H9 (cell line): ENCODE measurements at regions not wholly inside any gene's neighbourhood (a gene's known extent, or its start where the extent isn't known, plus 50 kb on each side); places are given as distances from the start of the nearest gene placed in this dataset.

ENCODE experiments used
- DNase-seq: peaks from one replicate; pipeline ENCODE4 v3.0.0-alpha.2; 2017
- H2AFZ ChIP-seq: one replicate; pipeline ENCODE4 v1.6.1; 2013; ENCODE audit warnings: mild to moderate bottlenecking, low read length, control low read depth, moderate library complexity
- H2AK5ac ChIP-seq: 2 replicates; pipeline ENCODE4 v1.6.1; 2013; ENCODE audit warnings: low read length, control low read depth, mixed read lengths; ENCODE audit not compliant: insufficient read length
- H2BK120ac ChIP-seq: one replicate; pipeline ENCODE4 v1.6.1; 2013; ENCODE audit warnings: low read depth, mild to moderate bottlenecking, low read length, control low read depth, inconsistent platforms; ENCODE audit not compliant: poor library complexity, severe bottlenecking
- H2BK12ac ChIP-seq: 2 replicates; pipeline ENCODE4 v1.6.1; 2013; ENCODE audit warnings: low read length, control low read depth, mixed read lengths, low read depth; ENCODE audit not compliant: insufficient read length
- H2BK15ac ChIP-seq: 2 replicates; pipeline ENCODE4 v1.6.1; 2013; ENCODE audit warnings: low read depth, low read length, control low read depth
- H2BK20ac ChIP-seq: one replicate; pipeline ENCODE4 v1.6.1; 2013; ENCODE audit warnings: low read depth, mild to moderate bottlenecking, low read length, control low read depth, inconsistent platforms; ENCODE audit not compliant: poor library complexity, severe bottlenecking
- H2BK5ac ChIP-seq: 2 replicates; pipeline ENCODE4 v1.6.1; 2013; ENCODE audit warnings: low read length, control low read depth, mixed read lengths; ENCODE audit not compliant: insufficient read length
- H3K14ac ChIP-seq: 2 replicates; pipeline ENCODE4 v1.6.1; 2013; ENCODE audit warnings: low read length, control low read depth; ENCODE audit not compliant: insufficient read depth
- H3K18ac ChIP-seq: 2 replicates; pipeline ENCODE4 v1.6.1; 2013; ENCODE audit warnings: low read depth, mild to moderate bottlenecking, mixed read lengths, low read length, control low read depth; ENCODE audit not compliant: insufficient read length
- H3K23ac ChIP-seq: 2 replicates; pipeline ENCODE4 v1.6.1; 2013; ENCODE audit warnings: low read length, control low read depth, mixed read lengths, low read depth; ENCODE audit not compliant: insufficient read length
- H3K23me2 ChIP-seq: 2 replicates; pipeline ENCODE4 v1.6.1; 2013; ENCODE audit warnings: low read depth, mild to moderate bottlenecking, mixed read lengths, low read length, control low read depth; ENCODE audit not compliant: insufficient read length, poor library complexity, severe bottlenecking
- H3K27ac ChIP-seq: 2 replicates; pipeline ENCODE4 v1.5.1; 2013; ENCODE audit warnings: low read length, control low read depth, mixed read lengths, low read depth; ENCODE audit not compliant: insufficient read length
- H3K27me3 ChIP-seq: 2 replicates; pipeline ENCODE4 v1.6.1; 2013; ENCODE audit warnings: low read length, control low read depth, inconsistent platforms; ENCODE audit not compliant: insufficient read depth
- H3K4ac ChIP-seq: 2 replicates; pipeline ENCODE4 v1.6.1; 2013; ENCODE audit warnings: low read depth, mild to moderate bottlenecking, control low read depth, inconsistent platforms, low read length, moderate library complexity
- H3K4me1 ChIP-seq: 2 replicates; pipeline ENCODE4 v1.6.1; 2013; ENCODE audit warnings: low read length, control low read depth, inconsistent platforms; ENCODE audit not compliant: insufficient read depth
- H3K4me2 ChIP-seq: 2 replicates; pipeline ENCODE4 v1.6.1; 2013; ENCODE audit warnings: low read length, control low read depth, mixed read lengths; ENCODE audit not compliant: insufficient read length, insufficient read depth
- H3K56ac ChIP-seq: 2 replicates; pipeline ENCODE4 v1.6.1; 2013; ENCODE audit warnings: low read depth, mild to moderate bottlenecking, mixed read lengths, low read length, control low read depth; ENCODE audit not compliant: insufficient read length
- H3K79me1 ChIP-seq: 2 replicates; pipeline ENCODE4 v1.6.1; 2013; ENCODE audit warnings: low read depth, mild to moderate bottlenecking, moderate library complexity, low read length, control low read depth, inconsistent platforms; ENCODE audit not compliant: insufficient read depth, poor library complexity, severe bottlenecking
- H3K79me2 ChIP-seq: 2 replicates; pipeline ENCODE4 v1.6.1; 2013; ENCODE audit warnings: low read length, control low read depth, inconsistent platforms; ENCODE audit not compliant: insufficient read depth
- H3K9ac ChIP-seq: 2 replicates; pipeline ENCODE4 v1.6.1; 2013; ENCODE audit warnings: low read length, control low read depth, mixed read lengths; ENCODE audit not compliant: insufficient read length; ENCODE audit errors: extremely low read depth
- H3K9me3 ChIP-seq: one replicate; pipeline ENCODE4 v1.6.1; 2013; ENCODE audit warnings: low read depth, low read length, inconsistent platforms; ENCODE audit not compliant: control insufficient read depth
- H3T11ph ChIP-seq: one replicate; pipeline ENCODE4 v1.6.1; 2013; ENCODE audit warnings: mild to moderate bottlenecking, low read length, control low read depth, inconsistent platforms
- H4K20me1 ChIP-seq: one replicate; pipeline ENCODE4 v1.6.1; 2013; ENCODE audit not compliant: control insufficient read depth, insufficient read length, insufficient read depth
- H4K5ac ChIP-seq: 2 replicates; pipeline ENCODE4 v1.6.1; 2013; ENCODE audit warnings: low read depth, mild to moderate bottlenecking, mixed read lengths, low read length, control low read depth; ENCODE audit not compliant: insufficient read length
- H4K8ac ChIP-seq: replicated peaks from 2 replicates; pipeline ENCODE4 v1.6.1; 2013; ENCODE audit warnings: low read length, control low read depth, mixed read lengths, low read depth; ENCODE audit not compliant: insufficient read length
- H4K91ac ChIP-seq: 2 replicates; pipeline ENCODE4 v1.6.1; 2013; ENCODE audit warnings: low read depth, mild to moderate bottlenecking, moderate library complexity, mixed read lengths, low read length, control low read depth; ENCODE audit not compliant: insufficient read length
- H3K27ac Mint-ChIP-seq, 3 experiments: 2 replicates in 2 of 3; 3 replicates in 1 of 3; pipeline ENCODE4 v1.8.0; 2020 to 2021; ENCODE audit warnings: mixed read lengths in 3 of 3, mild to moderate bottlenecking in 1 of 3, moderate library complexity in 1 of 3
- H3K27me3 Mint-ChIP-seq: 2 replicates; pipeline ENCODE4 v1.8.0; 2021; ENCODE audit warnings: low read depth, mild to moderate bottlenecking, moderate library complexity, mixed read lengths
- H3K36me3 Mint-ChIP-seq, 3 experiments: 2 replicates in 2 of 3; 3 replicates in 1 of 3; pipeline ENCODE4 v1.8.0; 2020 to 2021; ENCODE audit warnings: low read depth in 3 of 3, mixed read lengths in 3 of 3; ENCODE audit not compliant: insufficient read depth in 1 of 3
- H3K4me1 Mint-ChIP-seq, 2 experiments: 2 replicates each; pipeline ENCODE4 v1.8.0; 2020; ENCODE audit warnings: mixed read lengths in 2 of 2
- H3K4me3 Mint-ChIP-seq, 2 experiments: 2 replicates in 1 of 2; 3 replicates in 1 of 2; pipeline ENCODE4 v1.8.0; 2020 to 2021; ENCODE audit warnings: mild to moderate bottlenecking in 2 of 2, mixed read lengths in 2 of 2, moderate library complexity in 1 of 2
- H3K9me3 Mint-ChIP-seq, 2 experiments: 2 replicates in 1 of 2; 3 replicates in 1 of 2; pipeline ENCODE4 v1.8.0; 2020; ENCODE audit warnings: mild to moderate bottlenecking in 2 of 2, mixed read lengths in 2 of 2, moderate library complexity in 1 of 2
- CTCF ChIP-seq: fragments of 200-600 bp; sonication (generic); conservative IDR thresholded peaks from 3 replicates; pipeline ENCODE4 v1.8.0; 2021; ENCODE audit warnings: antibody characterized with exemption, mild to moderate bottlenecking
- WGBS: extraction: QIAGEN DNeasy Blood & Tissue Kit; methylation state at CpG from one replicate; pipeline ENCODE4 v1.1.7; 2013; ENCODE audit warnings: missing lambda C conversion rate, low lambda C conversion rate, mixed read lengths; ENCODE audit not compliant: insufficient read length; ENCODE audit errors: extremely low coverage; 5-methylcytosine and 5-hydroxymethylcytosine counted together

DNA sequence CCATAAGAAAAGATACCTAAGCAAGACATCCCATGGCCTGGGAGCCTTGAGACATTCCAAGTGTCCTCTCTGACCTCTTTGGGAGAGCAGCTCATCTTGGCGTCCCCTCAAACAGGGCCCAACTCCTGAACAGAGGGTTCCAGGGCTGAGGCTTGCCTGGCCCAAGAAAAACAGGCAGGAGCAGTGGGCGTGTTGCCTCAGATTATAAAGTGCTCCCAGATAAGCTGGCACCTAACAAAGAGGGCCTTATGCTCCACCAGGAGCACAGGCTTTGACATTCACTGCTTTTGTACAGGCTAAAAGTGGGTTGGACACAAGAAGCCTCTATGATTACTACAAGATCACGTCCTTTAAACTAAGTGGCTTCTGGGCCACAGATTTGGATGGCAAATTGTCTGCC is 193.1 kb downstream of the FGFR2 start:
- H2BK20ac ChIP-seq, result no peak overlapping the region
- Mint-ChIP-seq H3K4me1 (peaks cover 3 to 6% of the 10 kb centered on the region in 2 experiments; a peak in 3 of 4 replicates), H3K36me3 (no peaks in the 10 kb centered on the region), H3K27ac (no peak overlapping the region), H3K9me3 (no peaks in the 10 kb centered on the region), H3K27me3 (no peaks in the 10 kb centered on the region), H3K4me3 (no peak overlapping the region)
- TF ChIP-seq CTCF, result no peak
- H3K27ac ChIP-seq, result no peak overlapping the region
- no peak overlapping the region for H2AFZ ChIP-seq
- no peak overlapping the region for H2BK12ac ChIP-seq
- no peaks in the 10 kb centered on the region for H3K79me2 ChIP-seq
- no peaks in the 10 kb centered on the region for H3K27me3 ChIP-seq
- no peaks in the 10 kb centered on the region for H3K79me1 ChIP-seq
- H3T11ph ChIP-seq, result no peak overlapping the region
- no peak overlapping the region for H3K14ac ChIP-seq
- H3K23ac ChIP-seq, result no peak overlapping the region
- no peaks in the 10 kb centered on the region for H3K9me3 ChIP-seq
- no peak overlapping the region for H4K91ac ChIP-seq
- H4K5ac ChIP-seq, result no peak overlapping the region
- H3K4ac ChIP-seq, result no peak overlapping the region
- H3K23me2 ChIP-seq, result no peaks in the 10 kb centered on the region
- H3K9ac ChIP-seq, result no peak overlapping the region
- no peak overlapping the region for H2BK5ac ChIP-seq
- WGBS, result no CpG with 5 or more reads among the region's 3 CpGs
- no peak for DNase-seq
- no peak overlapping the region for H4K8ac ChIP-seq
- H3K18ac ChIP-seq, result no peak overlapping the region
- H4K20me1 ChIP-seq, result no peaks in the 10 kb centered on the region
- H2BK120ac ChIP-seq, result no peak overlapping the region
- no peak overlapping the region for H3K4me2 ChIP-seq
- no peak overlapping the region for H2BK15ac ChIP-seq
- H3K4me1 ChIP-seq, result no peaks in the 10 kb centered on the region
- no peak overlapping the region for H2AK5ac ChIP-seq
- H3K56ac ChIP-seq, result no peak overlapping the region
